ENCODE measurements at regions not wholly inside any gene's neighbourhood (a gene's known extent, or its start where the extent isn't known, plus 50 kb on each side); places are given as distances from the start of the nearest gene placed in this dataset.
"Not testable (repeated sequence)": the region's sequence is repeated elsewhere in the genome, so short reads cannot be mapped to it uniquely, and the experiment has no call there.

- DNase-seq, result no peak
These were observed 276.8 kb downstream of the ADGRD1 start for GRCh38 chr12:131230340-131231031.

GRCh38 chr12:131231032-131231980, 277.6 kb downstream of the ADGRD1 start:
- no peak for DNase-seq

DNA sequence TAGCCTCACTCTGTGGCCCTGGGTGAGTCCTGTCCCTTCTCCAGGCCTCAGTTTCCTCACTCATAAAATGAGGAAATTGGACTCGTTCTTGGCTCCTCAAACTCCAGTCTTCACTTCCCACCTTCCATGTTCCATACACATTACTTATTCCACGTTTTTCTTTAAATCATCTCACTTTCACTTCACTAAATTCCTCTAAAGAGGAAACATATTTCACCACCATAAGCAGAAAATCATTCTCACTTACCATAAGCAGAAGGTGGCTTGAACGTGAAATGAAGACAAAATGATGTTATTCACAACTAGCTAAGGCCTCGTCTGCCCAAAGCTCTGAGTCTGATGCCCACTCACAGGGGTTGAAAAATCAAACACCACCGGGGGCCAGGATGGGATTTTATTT, 278.3 kb downstream of the ADGRD1 start:
- DNase-seq, result no peak

GRCh38 chr12:131232872-131233271, 279.2 kb downstream of the ADGRD1 start:
- not testable (repeated sequence) for DNase-seq

DNA sequence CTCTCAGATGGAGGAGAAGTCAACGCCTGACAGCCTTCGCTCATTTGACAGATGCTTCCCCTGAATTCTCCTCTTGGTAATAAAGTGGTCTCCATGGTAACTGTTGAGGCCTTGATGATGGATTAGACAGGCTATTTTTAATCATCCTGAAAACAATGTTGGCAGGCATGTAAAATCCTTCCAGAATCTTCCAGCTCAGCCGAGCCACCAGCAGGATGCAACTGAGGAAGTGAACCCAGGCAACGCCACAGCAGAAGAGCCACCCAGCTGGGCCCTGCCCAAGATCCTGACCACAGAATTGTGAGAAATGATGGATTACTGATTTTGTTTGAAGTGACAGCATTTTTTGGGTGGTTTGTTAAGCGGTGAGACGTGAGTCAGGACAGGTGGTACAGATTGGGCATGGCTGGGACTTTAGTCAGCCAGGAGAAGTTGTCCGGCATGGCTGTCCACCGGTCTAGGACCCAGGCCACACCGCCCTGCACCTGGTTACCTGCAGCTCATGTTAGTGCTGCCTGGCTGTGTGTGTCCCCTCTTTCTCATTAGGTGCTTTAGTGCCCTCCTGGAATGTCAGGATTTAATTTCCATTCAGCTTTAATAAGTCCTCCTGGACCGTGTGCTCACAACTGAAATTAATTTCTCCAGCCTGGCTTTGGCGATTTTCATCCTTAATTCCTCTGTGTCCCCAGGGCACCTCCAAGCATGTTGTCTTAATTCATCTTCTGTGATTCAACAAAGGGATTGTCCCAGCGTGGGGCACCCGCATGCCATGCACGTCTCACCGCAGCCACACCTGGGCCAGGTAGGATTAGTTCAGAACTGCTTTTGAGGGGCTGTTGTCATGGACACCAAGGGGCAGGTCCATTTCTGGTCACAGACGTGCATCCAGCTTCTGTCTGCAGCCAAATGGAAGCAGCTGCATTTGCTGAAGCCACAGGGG, 280.4 kb downstream of the ADGRD1 start:
- not testable (repeated sequence) for DNase-seq

DNA sequence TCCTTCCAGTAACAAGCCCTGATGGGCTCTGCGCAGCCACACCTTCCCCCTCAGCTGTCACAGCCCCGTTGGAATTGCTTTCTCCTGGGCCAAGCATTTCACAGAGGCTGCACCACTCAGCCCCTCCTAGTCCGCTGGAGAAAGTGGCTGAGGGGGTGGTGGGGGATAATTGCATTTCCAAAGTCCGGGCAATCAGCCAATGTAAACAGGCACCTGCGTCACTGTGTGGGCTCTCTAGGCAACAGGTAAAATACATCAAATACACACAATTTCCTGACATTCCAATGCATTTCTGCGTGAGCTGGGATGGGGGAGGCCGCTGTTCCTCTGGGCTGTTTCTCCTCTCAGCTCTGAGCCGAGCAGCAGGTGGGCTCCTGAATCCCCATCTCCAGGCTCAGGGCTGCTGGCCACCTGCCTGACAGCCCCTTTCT, 281.1 kb downstream of the ADGRD1 start:
- DNase-seq, result not testable (repeated sequence)

GRCh38 chr12:131235871-131236271, 282.2 kb downstream of the ADGRD1 start:
- no peak for DNase-seq

- DNase-seq, result no peak
These were observed 285.8 kb downstream of the ADGRD1 start for GRCh38 chr12:131239384-131240094.

DNA sequence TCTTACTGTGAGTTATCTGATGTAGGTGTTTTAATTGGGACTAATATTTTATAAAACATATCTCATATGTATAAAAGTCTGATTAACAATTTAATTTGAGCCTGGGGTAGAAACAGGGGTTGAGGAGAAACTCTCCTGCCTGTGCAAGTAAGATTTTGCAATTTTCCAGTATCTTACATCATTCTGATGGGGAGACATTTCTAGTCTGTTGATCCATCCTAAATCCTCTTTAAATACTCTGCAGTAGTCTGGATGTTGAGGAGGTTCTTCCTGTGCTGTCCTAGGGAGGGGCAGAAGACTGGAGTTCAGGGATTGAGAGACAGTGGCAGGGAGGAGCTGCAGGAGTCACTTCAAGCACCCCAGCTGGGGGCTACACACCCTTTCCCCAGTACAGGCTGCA, 287.8 kb downstream of the ADGRD1 start:
- DNase-seq, result no peak

GRCh38 chr12:131242741-131243496, 289.2 kb downstream of the ADGRD1 start:
- no peak for DNase-seq

GRCh38 chr12:131244157-131244688, 290.5 kb downstream of the ADGRD1 start:
- DNase-seq, result not testable (repeated sequence)

DNA sequence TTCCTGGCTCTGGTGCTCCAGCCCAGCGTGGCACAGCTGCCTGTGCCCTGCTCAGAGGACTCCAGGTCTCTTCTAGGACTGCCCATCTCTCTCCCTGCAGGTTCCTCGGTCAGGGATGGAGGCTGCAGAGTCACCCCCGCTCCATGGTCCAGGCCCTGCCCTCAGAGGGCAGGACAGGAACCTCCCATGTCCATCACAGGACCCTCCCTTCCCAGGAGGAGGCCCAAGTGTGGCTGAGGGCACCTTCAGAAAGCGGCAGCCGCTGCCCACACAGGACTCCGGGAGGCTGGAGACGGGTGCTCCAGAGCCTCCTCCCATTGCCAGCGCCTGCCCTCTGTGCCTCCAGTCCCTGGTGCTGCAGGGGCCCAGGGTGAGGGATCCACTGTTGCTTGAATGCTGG, 291.5 kb downstream of the ADGRD1 start:
- DNase-seq, result not testable (repeated sequence)

DNA sequence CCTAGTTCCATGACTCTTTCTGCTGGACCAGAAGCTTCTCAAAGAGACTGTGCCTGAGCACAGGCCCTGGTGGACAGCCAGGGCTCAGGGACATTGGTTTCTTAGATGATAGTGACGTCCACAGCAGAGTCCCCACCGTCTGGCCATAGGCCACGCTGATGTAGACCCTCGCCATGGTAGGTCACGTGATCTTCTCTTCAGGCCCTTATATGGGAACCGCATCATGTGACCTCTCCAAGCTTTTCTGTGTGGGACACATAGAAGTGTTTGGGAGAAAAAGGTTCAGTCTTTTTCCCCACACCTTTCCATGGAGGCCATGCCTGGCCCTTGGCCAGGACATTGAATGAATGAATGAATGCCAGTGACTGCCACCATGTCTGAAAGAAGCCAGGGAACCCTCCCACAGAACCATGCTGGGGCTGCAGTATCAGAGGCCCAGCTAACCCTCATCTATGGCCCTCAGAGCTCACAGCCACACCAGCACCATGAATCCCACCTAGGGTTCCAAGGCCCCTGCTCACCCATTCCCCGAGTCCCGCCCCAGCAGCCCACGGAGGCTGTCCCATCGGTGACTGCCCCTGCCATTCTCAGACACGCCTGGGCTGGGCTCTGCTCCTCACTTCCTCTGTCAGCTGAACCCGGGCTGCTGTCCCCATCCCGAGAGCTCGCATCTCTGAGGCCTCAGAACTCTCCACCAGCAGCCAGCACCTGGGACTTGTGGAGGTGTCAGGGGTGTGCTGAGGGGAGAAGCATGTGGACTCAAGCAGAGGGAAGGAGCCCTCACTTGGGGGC, 292.1 kb downstream of the ADGRD1 start:
- no peak for DNase-seq

DNA sequence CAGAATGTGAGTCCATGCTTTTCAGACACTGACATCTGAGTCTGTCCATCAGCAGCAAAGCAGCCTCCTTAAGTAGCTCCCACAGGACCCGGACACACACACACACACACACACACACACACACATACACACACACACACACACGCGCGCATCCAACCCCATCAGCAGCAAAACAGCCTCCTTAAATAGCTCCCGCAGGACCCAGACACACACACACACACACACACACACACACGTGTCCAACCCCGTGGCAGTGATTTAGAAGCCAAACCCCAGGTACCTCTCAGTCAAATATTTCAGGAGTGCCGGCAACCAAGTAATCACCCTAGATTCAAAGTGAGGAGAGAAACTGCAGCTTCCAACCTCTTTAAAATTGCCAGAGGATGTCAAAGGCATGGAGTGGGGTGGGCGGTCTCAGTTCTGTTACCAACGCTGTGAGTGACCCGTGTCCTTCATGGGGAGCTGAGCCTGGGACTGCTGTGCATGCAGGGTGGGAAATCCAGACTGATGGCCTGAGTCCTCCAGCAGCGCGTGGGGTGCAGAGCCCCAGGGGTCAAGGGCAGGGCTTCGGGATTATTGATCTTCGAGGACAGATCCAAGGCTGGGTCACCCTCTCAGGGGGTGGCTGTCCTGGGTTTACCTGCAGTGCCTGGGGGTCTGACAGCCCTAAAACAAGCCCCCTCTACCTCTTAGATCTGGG, 293.5 kb downstream of the ADGRD1 start:
- DNase-seq, result not testable (repeated sequence)

DNA sequence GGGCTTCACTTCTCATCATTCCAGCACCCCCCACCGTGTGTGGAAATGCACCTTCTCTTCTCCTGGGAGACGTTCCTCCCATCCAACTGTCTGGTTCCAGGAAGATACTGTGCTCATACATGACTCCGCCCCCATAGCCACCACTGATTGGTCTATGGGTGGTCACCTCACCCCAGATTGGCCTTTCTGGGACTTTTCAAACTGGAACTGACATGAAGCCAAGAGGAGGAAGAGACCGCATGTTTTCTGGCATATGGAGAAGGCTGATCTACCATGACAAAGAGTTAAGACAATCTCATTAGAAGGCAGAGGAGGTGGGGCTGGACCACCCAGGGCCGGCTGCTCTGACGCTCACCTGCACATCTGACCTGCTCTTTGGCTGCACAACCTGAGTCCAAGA, 294.2 kb downstream of the ADGRD1 start:
- DNase-seq, result not testable (repeated sequence)

- DNase-seq, result no peak
These were observed 295.7 kb downstream of the ADGRD1 start for GRCh38 chr12:131249246-131250027.

- DNase-seq, result no peak
These were observed 296.6 kb downstream of the ADGRD1 start for GRCh38 chr12:131250028-131250950.

DNA sequence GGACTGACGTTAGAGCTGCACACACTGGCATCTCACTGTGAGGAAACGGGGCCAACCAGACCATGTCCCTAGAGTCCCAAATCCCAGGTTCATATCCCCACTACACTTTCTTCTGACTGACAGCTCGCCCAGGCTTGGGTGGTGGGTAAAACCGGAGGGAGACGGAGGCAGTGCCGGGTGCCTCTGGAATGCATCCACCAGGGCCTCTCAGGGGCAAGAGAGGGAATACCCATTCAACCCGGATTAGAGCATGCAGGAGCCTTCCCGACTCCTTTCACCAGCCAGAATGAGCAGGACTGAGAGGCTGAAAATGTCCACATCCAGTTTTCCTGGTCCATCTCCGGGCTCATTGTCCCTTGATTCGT, 297.2 kb downstream of the ADGRD1 start:
- DNase-seq, result no peak

All from GDM1 (cell line).